CD14-positive monocyte (primary cell): ENCODE measurements at regions not wholly inside any gene's neighbourhood (a gene's known extent, or its start where the extent isn't known, plus 50 kb on each side); places are given as distances from the start of the nearest gene placed in this dataset.

Experiments
- DNase-seq, 3 donors: peaks; one replicate each; pipeline ENCODE4 v3.0.0-alpha.2; 2011 to 2022
- H2AFZ ChIP-seq: 2 replicates; pipeline ENCODE4 v1.6.0; 2012; ENCODE audit warnings: mild to moderate bottlenecking, low read depth, low read length, inconsistent platforms; ENCODE audit not compliant: insufficient read depth, poor library complexity, severe bottlenecking
- H3K27ac ChIP-seq, 2 donors: 1 replicate in 1 of 2; 2 replicates in 1 of 2; pipeline ENCODE4 v1.5.1; 2012 to 2013; ENCODE audit warnings: low read length in 2 of 2, control low read depth in 1 of 2, inconsistent platforms in 1 of 2, low read depth in 1 of 2, mild to moderate bottlenecking in 1 of 2
- H3K27me3 ChIP-seq, 2 donors: one replicate each; pipeline versions ENCODE4 v1.6.0 to v1.6.1; 2011 to 2013; ENCODE audit warnings: low read length in 2 of 2; ENCODE audit not compliant: control insufficient read depth in 2 of 2, insufficient read depth in 2 of 2
- H3K36me3 ChIP-seq, 2 donors: replicated peaks in 1 of 2; 1 replicate in 1 of 2; 2 replicates in 1 of 2; pipeline versions ENCODE4 v1.5.1 to v1.6.1; 2012 to 2013; ENCODE audit warnings: low read length in 2 of 2, control low read depth in 1 of 2, inconsistent platforms in 1 of 2, mild to moderate bottlenecking in 1 of 2; ENCODE audit not compliant: insufficient read depth in 2 of 2, control insufficient read depth in 1 of 2
- H3K4me1 ChIP-seq, 2 donors: 1 replicate in 1 of 2; 2 replicates in 1 of 2; pipeline versions ENCODE4 v1.5.1 to v1.6.1; 2012 to 2013; ENCODE audit warnings: low read length in 2 of 2, control low read depth in 1 of 2, inconsistent platforms in 1 of 2, mild to moderate bottlenecking in 1 of 2, moderate library complexity in 1 of 2; ENCODE audit not compliant: insufficient read depth in 2 of 2, control insufficient read depth in 1 of 2
- H3K4me2 ChIP-seq: replicated peaks from 2 replicates; pipeline ENCODE3; 2012; ENCODE audit warnings: low read length, moderate library complexity, mild to moderate bottlenecking; ENCODE audit not compliant: poor library complexity, severe bottlenecking; ENCODE audit errors: extremely low read depth
- H3K4me3 ChIP-seq, 3 experiments: fragments of 200-600 bp in 1 of 3; sonication (generic) in 1 of 3; replicated peaks in 1 of 3; 1 replicate in 2 of 3; 2 replicates in 1 of 3; pipeline ENCODE4 v1.5.1; 2011 to 2013; ENCODE audit warnings: low read length in 3 of 3, mild to moderate bottlenecking in 3 of 3, control low read depth in 2 of 3, low read depth in 2 of 3, inconsistent platforms in 1 of 3, moderate library complexity in 1 of 3
- H3K79me2 ChIP-seq: 2 replicates; pipeline ENCODE4 v1.6.0; 2012; ENCODE audit warnings: mild to moderate bottlenecking, control low read depth, inconsistent platforms, low read length, moderate library complexity; ENCODE audit not compliant: insufficient read depth
- H3K9ac ChIP-seq: 2 replicates; pipeline ENCODE4 v1.6.0; 2017; ENCODE audit warnings: low read length, mild to moderate bottlenecking; ENCODE audit not compliant: insufficient read depth, poor library complexity, severe bottlenecking
- H3K9me3 ChIP-seq, 2 donors: replicated peaks in 1 of 2; 1 replicate in 1 of 2; 2 replicates in 1 of 2; pipeline versions ENCODE4 v1.5.1 to v1.6.1; 2012 to 2013; ENCODE audit warnings: low read length in 2 of 2, control low read depth in 1 of 2; ENCODE audit not compliant: control insufficient read depth in 1 of 2, insufficient read depth in 1 of 2
- H4K20me1 ChIP-seq: 2 replicates; pipeline ENCODE4 v1.6.0; 2012; ENCODE audit warnings: mild to moderate bottlenecking, low read length, control low read depth, moderate library complexity; ENCODE audit not compliant: insufficient read depth
- H3K27ac Mint-ChIP-seq, 7 donors: one replicate each; pipeline ENCODE4 v1.8.0; 2020; ENCODE audit warnings: mild to moderate bottlenecking in 7 of 7, mixed read lengths in 7 of 7, moderate library complexity in 6 of 7, inconsistent platforms in 2 of 7
- H3K27me3 Mint-ChIP-seq, 3 donors: one replicate each; pipeline ENCODE4 v1.8.0; 2021 to 2022; ENCODE audit warnings: low read depth in 3 of 3, mild to moderate bottlenecking in 3 of 3, mixed read lengths in 3 of 3, moderate library complexity in 3 of 3, inconsistent platforms in 1 of 3
- H3K36me3 Mint-ChIP-seq, 2 donors: one replicate each; pipeline ENCODE4 v1.8.0; 2020; ENCODE audit warnings: mixed read lengths in 2 of 2, inconsistent platforms in 1 of 2, mild to moderate bottlenecking in 1 of 2
- H3K4me1 Mint-ChIP-seq: one replicate; pipeline ENCODE4 v1.8.0; 2020; ENCODE audit warnings: mild to moderate bottlenecking, mixed read lengths
- H3K4me3 Mint-ChIP-seq, 2 donors: one replicate each; pipeline ENCODE4 v1.8.0; 2020; ENCODE audit warnings: mild to moderate bottlenecking in 2 of 2, mixed read lengths in 2 of 2, moderate library complexity in 1 of 2
- H3K9me3 Mint-ChIP-seq, 7 donors: one replicate each; pipeline ENCODE4 v1.8.0; 2020 to 2022; ENCODE audit warnings: mixed read lengths in 7 of 7, mild to moderate bottlenecking in 6 of 7, moderate library complexity in 6 of 7, inconsistent platforms in 2 of 7
- WGBS: methylation state at CpG from one replicate; pipeline ENCODE4 v1.1.5; 2013; ENCODE audit warnings: missing lambda C conversion rate; ENCODE audit not compliant: insufficient coverage; 5-methylcytosine and 5-hydroxymethylcytosine counted together
- intact Hi-C, 2 donors: fragments of 100-400 bp; cut with micrococcal nuclease; formaldehyde crosslinking; loops; one replicate each; pipeline versions ENCODE4 v1.15.0 to v1.15.1; 2023
- TF ChIP-seq, protein P1 (sequence below): fragments of 200-600 bp; IDR thresholded peaks from one replicate; pipeline ENCODE4 v1.8.0; 2022; ENCODE audit warnings: antibody characterized with exemption, mild to moderate bottlenecking

DNA sequence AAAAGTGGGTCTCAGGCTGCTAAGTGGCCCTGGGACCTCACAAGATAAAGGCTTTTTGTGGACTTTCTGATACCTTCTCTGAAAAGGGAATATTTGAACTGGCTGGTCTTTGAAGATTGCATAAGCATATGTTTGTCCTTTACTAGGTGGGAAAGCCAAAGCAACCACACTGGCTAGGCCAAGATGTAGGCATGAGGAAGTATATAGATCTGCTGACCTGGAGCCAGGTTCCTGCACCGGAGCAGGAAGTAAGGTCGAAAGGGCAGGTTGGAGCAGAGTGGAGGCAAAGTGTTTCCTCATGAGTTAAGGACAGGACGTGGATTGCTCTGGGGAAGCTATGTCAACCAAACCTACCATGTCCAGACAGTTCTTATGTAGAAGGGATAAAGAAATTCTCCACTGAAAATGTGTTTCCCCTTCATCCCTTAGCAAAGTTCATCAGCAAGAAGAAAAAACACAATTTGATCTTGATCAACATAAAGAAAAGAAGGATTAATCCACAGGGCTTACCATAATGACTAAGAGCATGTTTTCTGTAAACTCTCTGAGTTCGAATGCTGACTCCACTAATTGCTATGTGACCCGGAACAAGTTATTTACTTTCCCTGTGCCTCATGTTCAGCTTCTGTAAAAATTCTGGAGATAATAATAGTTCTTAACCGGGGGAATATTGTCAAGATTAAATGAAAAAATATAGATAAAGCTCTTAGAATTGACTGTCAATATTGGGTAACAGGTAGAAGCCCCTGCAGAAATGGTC lies 156.1 kb upstream of the SRD5A2 start:
- no peaks in the 10 kb centered on the region for H3K36me3 Mint-ChIP-seq
- intact Hi-C loops, result no loop called here

DNA sequence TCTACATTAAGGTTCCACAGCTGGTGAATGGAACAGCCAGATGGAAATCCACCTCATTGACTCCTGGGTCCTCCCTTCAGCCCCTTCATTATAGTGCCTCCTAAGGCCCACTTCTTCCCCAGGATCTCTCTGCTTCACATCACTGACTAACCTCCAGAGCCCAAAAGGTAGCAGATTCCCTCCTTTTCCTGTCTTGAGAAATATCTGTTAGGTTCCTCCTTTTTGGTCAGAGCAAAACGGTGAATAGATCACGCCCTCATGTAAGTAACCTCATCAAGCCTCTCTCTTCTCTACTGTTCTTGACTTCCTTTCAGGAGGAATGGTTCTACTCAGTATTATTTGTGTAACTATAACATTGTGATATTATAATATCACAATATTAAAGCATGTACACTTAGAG lies 155.0 kb upstream of the SRD5A2 start:
- no peak for DNase-seq
- no peaks in the 10 kb centered on the region for H3K36me3 Mint-ChIP-seq
- H3K9me3 Mint-ChIP-seq, result peaks cover 0 to 6% (median 4%) of the 10 kb centered on the region in 7 donors
- Histone ChIP-seq H3K9ac (no peak overlapping the region), H2AFZ (no peak overlapping the region), H3K4me1 (no peaks in the 10 kb centered on the region), H4K20me1 (no peaks in the 10 kb centered on the region), H3K36me3 (no peaks in the 10 kb centered on the region), H3K79me2 (no peaks in the 10 kb centered on the region), H3K4me2 (no peak overlapping the region), H3K27me3 (no peaks in the 10 kb centered on the region), H3K9me3 (no peaks in the 10 kb centered on the region), H3K27ac (no peak overlapping the region), H3K4me3 (no peak overlapping the region)
- no peak overlapping the region for H3K27ac Mint-ChIP-seq
- H3K27me3 Mint-ChIP-seq, result peaks cover 0 to 3% (median 2%) of the 10 kb centered on the region in 3 donors
- intact Hi-C loops, result no loop called here
- whole genome bisulfite sequencing, result no CpG with 5 or more reads among the region's 2 CpGs
- peaks cover 6% of the 10 kb centered on the region for H3K4me1 Mint-ChIP-seq
- TF ChIP-seq, protein P1, sequence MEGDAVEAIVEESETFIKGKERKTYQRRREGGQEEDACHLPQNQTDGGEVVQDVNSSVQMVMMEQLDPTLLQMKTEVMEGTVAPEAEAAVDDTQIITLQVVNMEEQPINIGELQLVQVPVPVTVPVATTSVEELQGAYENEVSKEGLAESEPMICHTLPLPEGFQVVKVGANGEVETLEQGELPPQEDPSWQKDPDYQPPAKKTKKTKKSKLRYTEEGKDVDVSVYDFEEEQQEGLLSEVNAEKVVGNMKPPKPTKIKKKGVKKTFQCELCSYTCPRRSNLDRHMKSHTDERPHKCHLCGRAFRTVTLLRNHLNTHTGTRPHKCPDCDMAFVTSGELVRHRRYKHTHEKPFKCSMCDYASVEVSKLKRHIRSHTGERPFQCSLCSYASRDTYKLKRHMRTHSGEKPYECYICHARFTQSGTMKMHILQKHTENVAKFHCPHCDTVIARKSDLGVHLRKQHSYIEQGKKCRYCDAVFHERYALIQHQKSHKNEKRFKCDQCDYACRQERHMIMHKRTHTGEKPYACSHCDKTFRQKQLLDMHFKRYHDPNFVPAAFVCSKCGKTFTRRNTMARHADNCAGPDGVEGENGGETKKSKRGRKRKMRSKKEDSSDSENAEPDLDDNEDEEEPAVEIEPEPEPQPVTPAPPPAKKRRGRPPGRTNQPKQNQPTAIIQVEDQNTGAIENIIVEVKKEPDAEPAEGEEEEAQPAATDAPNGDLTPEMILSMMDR, result no peak
- H3K4me3 Mint-ChIP-seq, result no peak overlapping the region

More for the DNA sequence above, 156.1 kb upstream of the SRD5A2 start:
- Histone ChIP-seq H3K36me3 (no peaks in the 10 kb centered on the region), H3K27ac (no peak overlapping the region), H3K79me2 (no peaks in the 10 kb centered on the region), H3K4me1 (no peaks in the 10 kb centered on the region), H3K27me3 (no peaks in the 10 kb centered on the region), H2AFZ (no peak overlapping the region), H3K9ac (no peak overlapping the region), H3K4me2 (no peak overlapping the region), H3K9me3 (no peaks in the 10 kb centered on the region), H4K20me1 (no peaks in the 10 kb centered on the region), H3K4me3 (no peak overlapping the region)
- Mint-ChIP-seq H3K4me1 (peaks cover 6% of the 10 kb centered on the region), H3K27ac (no peak overlapping the region), H3K27me3 (peaks cover 0 to 3% (median 2%) of the 10 kb centered on the region in 3 donors), H3K9me3 (peaks cover 0 to 5% (median 4%) of the 10 kb centered on the region in 7 donors), H3K4me3 (no peak overlapping the region)
- TF ChIP-seq, protein P1, result no peak
- whole genome bisulfite sequencing, result 58% methylated on average over 2 of the region's 6 CpGs
- no peak for DNase-seq
